Cardiac muscle cell (in vitro differentiated cells and primary cell): ENCODE measurements at regions not wholly inside any gene's neighbourhood (a gene's known extent, or its start where the extent isn't known, plus 50 kb on each side); places are given as distances from the start of the nearest gene placed in this dataset.

Experiments used
- DNase-seq, 2 donors: peaks; one replicate each; pipeline versions ENCODE4 v3.0.0 to v3.0.0-alpha.2; 2010 to 2017; ENCODE audit warnings: low read depth in 1 of 2, low spot score in 1 of 2
- H3K27ac ChIP-seq: fragments of 200-600 bp; sonication (generic); 2 replicates; pipeline ENCODE4 v1.5.1; 2016
- H3K27me3 ChIP-seq: fragments of 200-600 bp; sonication (generic); 2 replicates; pipeline ENCODE4 v1.6.0; 2016; ENCODE audit warnings: control low read depth
- H3K36me3 ChIP-seq: fragments of 200-600 bp; sonication (generic); 2 replicates; pipeline ENCODE4 v1.5.1; 2016; ENCODE audit warnings: control low read depth
- H3K4me1 ChIP-seq: fragments of 200-600 bp; sonication (generic); 2 replicates; pipeline ENCODE4 v1.8.1; 2017; ENCODE audit warnings: low read depth, mild to moderate bottlenecking, mixed run types
- H3K4me3 ChIP-seq: fragments of 200-600 bp; sonication (generic); 2 replicates; pipeline ENCODE4 v1.5.1; 2016; ENCODE audit warnings: mild to moderate bottlenecking
- H3K9me3 ChIP-seq: fragments of 200-600 bp; sonication (generic); 2 replicates; pipeline ENCODE4 v1.5.1; 2017; ENCODE audit warnings: low read depth, mild to moderate bottlenecking, control low read depth
- CTCF ChIP-seq: IDR thresholded peaks from 2 replicates; pipeline ENCODE4 v1.5.1; 2012; ENCODE audit warnings: low read depth, mild to moderate bottlenecking, low read length

GRCh38 chr13:51518827-51519226, 65.4 kb upstream of the WDFY2 start:
- Histone ChIP-seq H3K27ac (no peak overlapping the region), H3K27me3 (no peaks in the 10 kb centered on the region), H3K4me3 (no peak overlapping the region), H3K9me3 (no peaks in the 10 kb centered on the region), H3K36me3 (no peaks in the 10 kb centered on the region), H3K4me1 (no peaks in the 10 kb centered on the region)
- no peak for TF ChIP-seq CTCF
- DNase-seq = no peak

DNA sequence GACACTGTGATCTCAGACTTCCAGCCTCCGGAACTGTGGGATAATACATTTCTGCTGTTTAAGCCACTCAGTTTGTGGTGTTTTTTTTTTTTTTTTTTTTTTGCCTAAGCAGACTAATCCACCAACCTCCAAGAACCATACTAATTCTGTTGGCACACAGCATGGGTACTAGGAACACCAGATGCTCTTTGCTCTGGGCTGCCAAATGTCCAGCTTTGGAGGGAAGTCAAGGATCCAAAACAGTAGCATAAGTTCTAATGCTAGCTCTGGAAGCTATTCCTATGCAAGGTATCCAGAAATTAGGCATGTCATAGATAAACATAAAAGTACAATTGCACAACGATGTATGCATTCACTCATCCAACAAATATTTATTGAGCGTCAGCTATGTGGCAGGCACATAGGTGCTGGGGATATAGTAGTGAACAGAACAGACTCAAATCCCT, 64.5 kb upstream of the WDFY2 start:
- Histone ChIP-seq H3K27me3 (no peaks in the 10 kb centered on the region), H3K27ac (no peak overlapping the region), H3K4me3 (no peak overlapping the region), H3K9me3 (no peaks in the 10 kb centered on the region), H3K36me3 (no peaks in the 10 kb centered on the region), H3K4me1 (no peaks in the 10 kb centered on the region)
- no peak for TF ChIP-seq CTCF
- DNase-seq = peak in 1 of 2 donors; percentile 44

DNA sequence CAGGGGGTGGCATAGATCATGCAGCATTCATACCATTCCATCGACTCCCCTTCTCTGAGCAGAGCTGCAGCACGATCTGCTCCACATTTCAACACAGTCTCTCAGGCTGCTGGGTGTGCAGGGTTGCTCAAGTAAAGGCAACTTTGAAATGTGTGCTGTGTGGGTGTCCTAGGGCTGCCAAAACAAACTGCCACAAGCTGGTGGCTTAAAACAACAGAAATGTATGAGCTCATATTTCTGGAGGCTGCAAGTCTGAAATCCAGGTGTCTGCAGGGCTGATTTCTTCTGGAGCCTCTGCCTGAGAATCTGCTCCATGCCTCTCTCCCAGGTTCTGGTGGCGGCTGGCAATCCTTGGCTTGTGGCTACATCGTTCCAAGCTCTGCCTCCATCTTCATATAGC, 63.7 kb upstream of the WDFY2 start:
- H3K36me3 ChIP-seq = no peaks in the 10 kb centered on the region
- H3K4me1 ChIP-seq = no peaks in the 10 kb centered on the region

DNA sequence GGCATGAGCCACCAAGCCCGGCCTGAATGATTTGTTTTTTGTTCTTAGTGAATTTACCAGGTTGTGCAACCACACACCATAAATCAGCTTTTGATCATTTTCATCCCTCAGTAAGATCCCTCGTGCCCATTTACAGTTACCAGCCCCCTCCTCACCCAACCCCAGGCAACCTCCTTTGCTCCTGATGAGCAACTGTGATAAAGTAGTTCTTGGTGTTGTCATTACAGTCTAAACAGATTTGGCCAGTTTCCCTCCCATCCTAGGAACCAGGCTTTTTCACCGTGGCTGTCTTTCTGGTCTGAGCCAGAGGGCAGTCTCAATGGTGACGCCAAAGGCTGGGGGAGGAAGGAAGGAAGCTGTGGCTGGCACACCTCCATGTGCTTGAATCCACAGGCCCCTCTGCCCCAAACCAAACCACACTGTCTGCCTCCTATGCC, 61.2 kb upstream of the WDFY2 start:
- no peaks in the 10 kb centered on the region for H3K36me3 ChIP-seq
- H3K4me1 ChIP-seq = no peaks in the 10 kb centered on the region
- H3K27me3 ChIP-seq = no peaks in the 10 kb centered on the region
- TF ChIP-seq CTCF = no peak
- peak in 1 of 2 donors; percentile 81 for DNase-seq
- H3K4me3 ChIP-seq = no peak overlapping the region
- H3K27ac ChIP-seq = no peak overlapping the region
- H3K9me3 ChIP-seq = no peaks in the 10 kb centered on the region

More for the DNA sequence above, 63.7 kb upstream of the WDFY2 start:
- peak in 1 of 2 donors; percentile 68 for DNase-seq
- H3K27ac ChIP-seq = no peak overlapping the region
- H3K4me3 ChIP-seq = no peak overlapping the region
- TF ChIP-seq CTCF = no peak
- H3K9me3 ChIP-seq = no peaks in the 10 kb centered on the region
- no peaks in the 10 kb centered on the region for H3K27me3 ChIP-seq

- Histone ChIP-seq H3K4me3 (no peak overlapping the region), H3K27ac (no peak overlapping the region), H3K4me1 (no peaks in the 10 kb centered on the region), H3K36me3 (no peaks in the 10 kb centered on the region), H3K9me3 (no peaks in the 10 kb centered on the region), H3K27me3 (no peaks in the 10 kb centered on the region)
- DNase-seq = peak in 1 of 2 donors; percentile 37
- TF ChIP-seq CTCF = no peak
Measured at GRCh38 chr13:51524312-51524711, 60.0 kb upstream of the WDFY2 start.
